CD1c-positive myeloid dendritic cell (primary cell): ENCODE measurements at regions not wholly inside any gene's neighbourhood (a gene's known extent, or its start where the extent isn't known, plus 50 kb on each side); places are given as distances from the start of the nearest gene placed in this dataset.
A peak's percentile ranks its signal among the peaks of the same experiment; 100 is the strongest.
"Not testable (repeated sequence)": the region's sequence is repeated elsewhere in the genome, so short reads cannot be mapped to it uniquely, and the experiment has no call there.

Experiments
- DNase-seq: peaks from one replicate; pipeline ENCODE4 v3.0.0-alpha.2; 2016; ENCODE audit errors: extremely low spot score

GRCh38 chr6:14217728-14218518 is 100.4 kb downstream of the CD83 start:
- DNase-seq = no peak

- DNase-seq = no peak
Measured at GRCh38 chr6:14218519-14218800, 100.9 kb downstream of the CD83 start.

GRCh38 chr6:14221564-14222279 is 104.2 kb downstream of the CD83 start:
- no peak for DNase-seq

GRCh38 chr6:14222956-14223355 is 105.4 kb downstream of the CD83 start:
- DNase-seq = no peak

GRCh38 chr6:14224359-14225103 is 107.0 kb downstream of the CD83 start:
- DNase-seq = peak; percentile 29

GRCh38 chr6:14226051-14226660 is 108.6 kb downstream of the CD83 start:
- DNase-seq = no peak

GRCh38 chr6:14228571-14228970 is 111.0 kb downstream of the CD83 start:
- no peak for DNase-seq

GRCh38 chr6:14231071-14231483 is 113.5 kb downstream of the CD83 start:
- no peak for DNase-seq

- no peak for DNase-seq
Measured at GRCh38 chr6:14231501-14232280, 114.1 kb downstream of the CD83 start.

GRCh38 chr6:14232889-14233288 is 115.3 kb downstream of the CD83 start:
- no peak for DNase-seq

GRCh38 chr6:14235653-14236356 is 118.2 kb downstream of the CD83 start:
- DNase-seq = no peak

- DNase-seq = no peak
Measured at GRCh38 chr6:14239097-14239496, 121.5 kb downstream of the CD83 start.

GRCh38 chr6:14240411-14241166 is 123.0 kb downstream of the CD83 start:
- DNase-seq = no peak

GRCh38 chr6:14241255-14242070 is 123.9 kb downstream of the CD83 start:
- no peak for DNase-seq

GRCh38 chr6:14242912-14243311 is 125.3 kb downstream of the CD83 start:
- DNase-seq = not testable (repeated sequence)

GRCh38 chr6:14243597-14243996 is 126.0 kb downstream of the CD83 start:
- no peak for DNase-seq

- DNase-seq = no peak
Measured at GRCh38 chr6:14246876-14247275, 129.3 kb downstream of the CD83 start.

- no peak for DNase-seq
Measured at GRCh38 chr6:14250573-14250972, 133.0 kb downstream of the CD83 start.

- DNase-seq = no peak
Measured at GRCh38 chr6:14252271-14252850, 134.8 kb downstream of the CD83 start.
